Caco-2 (cell line): ENCODE measurements at regions not wholly inside any gene's neighbourhood (a gene's known extent, or its start where the extent isn't known, plus 50 kb on each side); places are given as distances from the start of the nearest gene placed in this dataset.

Experiments
- BruUV-seq: library from RNA; stranded (reverse); fragments of 400-500 nt; replicated peaks from 2 replicates; lab custom pipeline; 2021; lab: Mats Ljungman, UMichigan
- CTCF ChIA-PET: fragments of 300-600 bp; sonication (Branson Sonifier 250); formaldehyde crosslinking; loops from one replicate; lab custom pipeline; 2022; ENCODE audit warnings: antibody characterized with exemption; lab: Charles Lee
- POLR2A ChIA-PET: fragments of 300-600 bp; sonication (Branson Sonifier 250); formaldehyde crosslinking; loops from one replicate; lab custom pipeline; 2022; ENCODE audit warnings: antibody characterized with exemption; lab: Charles Lee
- DNase-seq, 2 experiments: peaks; one replicate each; pipeline versions ENCODE4 v3.0.0 to v3.0.0-alpha.2; 2020 to 2022
- H3K27me3 ChIP-seq: replicated peaks from 2 replicates; pipeline ENCODE4 v1.6.0; 2011; ENCODE audit warnings: low read length; ENCODE audit not compliant: control insufficient read depth, insufficient read depth
- H3K36me3 ChIP-seq: 2 replicates; pipeline ENCODE4 v1.5.1; 2011; ENCODE audit warnings: low read length; ENCODE audit not compliant: control insufficient read depth, insufficient read depth
- H3K4me1 ChIP-seq: fragments of 250-450 bp; sonication (Bioruptor Pico); 2 replicates; pipeline ENCODE4 v1.5.1; 2020; ENCODE audit warnings: mild to moderate bottlenecking
- H3K4me3 ChIP-seq: 2 replicates; pipeline ENCODE4 v1.5.1; 2011; ENCODE audit warnings: low read depth, mild to moderate bottlenecking, control low read depth, low read length
- H3K9me3 ChIP-seq: fragments of 250-450 bp; sonication (Bioruptor Pico); 2 replicates; pipeline ENCODE4 v1.5.1; 2020; ENCODE audit warnings: mild to moderate bottlenecking, moderate library complexity
- H3K27ac Mint-ChIP-seq: one replicate; pipeline ENCODE4 v1.8.0; 2022; ENCODE audit warnings: mixed read lengths; ENCODE audit not compliant: unreplicated experiment
- H3K27me3 Mint-ChIP-seq: one replicate; pipeline ENCODE4 v1.8.0; 2022; ENCODE audit warnings: mixed read lengths; ENCODE audit not compliant: insufficient read depth, unreplicated experiment
- H3K36me3 Mint-ChIP-seq: one replicate; pipeline ENCODE4 v1.8.0; 2022; ENCODE audit warnings: mild to moderate bottlenecking, mixed read lengths; ENCODE audit not compliant: insufficient read depth, unreplicated experiment
- H3K4me1 Mint-ChIP-seq: one replicate; pipeline ENCODE4 v1.8.0; 2022; ENCODE audit warnings: low read depth, mixed read lengths; ENCODE audit not compliant: unreplicated experiment
- H3K4me3 Mint-ChIP-seq: one replicate; pipeline ENCODE4 v1.8.0; 2022; ENCODE audit warnings: mild to moderate bottlenecking, moderate library complexity, mixed read lengths; ENCODE audit not compliant: unreplicated experiment
- H3K9me3 Mint-ChIP-seq: one replicate; pipeline ENCODE4 v1.8.0; 2022; ENCODE audit warnings: mixed read lengths; ENCODE audit not compliant: unreplicated experiment
- CTCF ChIP-seq, 2 experiments: fragments of 200-600 bp in 1 of 2; IDR thresholded peaks; 1 replicate in 1 of 2; 2 replicates in 1 of 2; pipeline versions ENCODE4 v1.5.1 to v1.8.0; 2011 to 2022; ENCODE audit warnings: antibody characterized with exemption in 1 of 2, control low read depth in 1 of 2, inconsistent platforms in 1 of 2, low read depth in 1 of 2, low read length in 1 of 2, mild to moderate bottlenecking in 1 of 2, moderate library complexity in 1 of 2; ENCODE audit not compliant: insufficient read depth in 1 of 2, severe bottlenecking in 1 of 2, unreplicated experiment in 1 of 2
- intact Hi-C: fragments of 100-400 bp; cut with micrococcal nuclease; formaldehyde crosslinking; loops from one replicate; pipeline ENCODE4 v1.10.0; 2022; ENCODE audit not compliant: unreplicated experiment

- peaks cover 33% of the 10 kb centered on the region for H3K4me1 ChIP-seq
- intact Hi-C loops: no loop called here
- Mint-ChIP-seq H3K27ac (peak overlapping the region; percentile 47), H3K27me3 (no peaks in the 10 kb centered on the region), H3K4me1 (peaks cover 29% of the 10 kb centered on the region), H3K4me3 (no peak overlapping the region), H3K36me3 (peaks cover 4% of the 10 kb centered on the region), H3K9me3 (no peaks in the 10 kb centered on the region)
- CTCF ChIA-PET: no interaction called here
- no peak for DNase-seq
- POLR2A ChIA-PET: interaction anchor here (0.6 kb wide), 1 partner anchor 14 kb away, joined by 3 read pairs; no protein-coding TSS in a partner anchor
- no peak for TF ChIP-seq CTCF (IDR thresholded peaks at IDR 0.05; ENCODE audit: insufficient read depth in 1 of 2, low read depth in 1 of 2, low read length in 1 of 2, severe bottlenecking in 1 of 2, unreplicated experiment in 1 of 2)
- H3K27me3 ChIP-seq: no peaks in the 10 kb centered on the region
- H3K4me3 ChIP-seq: no peak overlapping the region
- H3K36me3 ChIP-seq: no peaks in the 10 kb centered on the region
- no TSS peak for BruUV-seq
- H3K9me3 ChIP-seq: no peaks in the 10 kb centered on the region
Measured at GRCh38 chr3:23734481-23734880, 71.3 kb upstream of the UBE2E1 start.

GRCh38 chr3:23735062-23735461 lies 70.7 kb upstream of the UBE2E1 start:
- H3K9me3 Mint-ChIP-seq: no peaks in the 10 kb centered on the region
- H3K36me3 Mint-ChIP-seq: peaks cover 4% of the 10 kb centered on the region
- Histone ChIP-seq H3K27me3 (no peaks in the 10 kb centered on the region), H3K4me1 (peaks cover 34% of the 10 kb centered on the region), H3K4me3 (no peak overlapping the region), H3K9me3 (no peaks in the 10 kb centered on the region), H3K36me3 (no peaks in the 10 kb centered on the region)
- H3K27ac Mint-ChIP-seq: peak overlapping the region; percentile 47
- TF ChIP-seq CTCF (IDR thresholded peaks at IDR 0.05; ENCODE audit: insufficient read depth in 1 of 2, low read depth in 1 of 2, low read length in 1 of 2, severe bottlenecking in 1 of 2, unreplicated experiment in 1 of 2): no peak
- intact Hi-C loops: no loop called here
- BruUV-seq: no TSS peak
- H3K27me3 Mint-ChIP-seq: no peaks in the 10 kb centered on the region
- ChIA-PET CTCF (no interaction called here), POLR2A (interaction anchor here (0.6 kb wide), 1 partner anchor 13 kb away, joined by 3 read pairs; no protein-coding TSS in a partner anchor)
- DNase-seq: no peak
- peaks cover 29% of the 10 kb centered on the region for H3K4me1 Mint-ChIP-seq
- H3K4me3 Mint-ChIP-seq: no peak overlapping the region

- Mint-ChIP-seq H3K36me3 (peaks cover 4% of the 10 kb centered on the region), H3K4me3 (no peak overlapping the region), H3K27ac (peak overlapping the region; percentile 47), H3K9me3 (no peaks in the 10 kb centered on the region), H3K4me1 (peaks cover 33% of the 10 kb centered on the region), H3K27me3 (no peaks in the 10 kb centered on the region)
- Histone ChIP-seq H3K27me3 (no peaks in the 10 kb centered on the region), H3K9me3 (no peaks in the 10 kb centered on the region), H3K4me3 (no peak overlapping the region), H3K4me1 (peaks cover 40% of the 10 kb centered on the region), H3K36me3 (no peaks in the 10 kb centered on the region)
- ChIA-PET CTCF (no interaction called here), POLR2A (no interaction called here)
- no TSS peak for BruUV-seq
- no peak for DNase-seq
- intact Hi-C loops: no loop called here
- no peak for TF ChIP-seq CTCF (IDR thresholded peaks at IDR 0.05; ENCODE audit: insufficient read depth in 1 of 2, low read depth in 1 of 2, low read length in 1 of 2, severe bottlenecking in 1 of 2, unreplicated experiment in 1 of 2)
Measured at GRCh38 chr3:23735535-23736326, 70.0 kb upstream of the UBE2E1 start.
